HL-60 (cell line): ENCODE measurements at regions not wholly inside any gene's neighbourhood (a gene's known extent, or its start where the extent isn't known, plus 50 kb on each side); places are given as distances from the start of the nearest gene placed in this dataset.

Source experiments
- DNase-seq, 2 experiments: peaks; one replicate each; pipeline ENCODE4 v3.0.0-alpha.2; 2010 to 2020; ENCODE audit warnings: low read depth in 1 of 2, low spot score in 1 of 2
- H3K27ac ChIP-seq: fragments of 250-450 bp; sonication (Bioruptor Pico); replicated peaks from 2 replicates; pipeline ENCODE4 v1.5.1; 2020; ENCODE audit warnings: mild to moderate bottlenecking, moderate library complexity
- H3K27me3 ChIP-seq: fragments of 250-450 bp; sonication (Bioruptor Pico); 2 replicates; pipeline ENCODE4 v1.5.1; 2021; ENCODE audit warnings: mild to moderate bottlenecking, moderate library complexity; ENCODE audit not compliant: insufficient read depth, poor library complexity, severe bottlenecking
- H3K4me3 ChIP-seq: replicated peaks from 2 replicates; pipeline ENCODE4 v1.5.1; 2011; ENCODE audit warnings: mild to moderate bottlenecking, control low read depth, low read length; ENCODE audit not compliant: insufficient read depth
- CTCF ChIP-seq: IDR thresholded peaks from one replicate; pipeline ENCODE4 v1.5.1; 2011; ENCODE audit warnings: low read length, control low read depth, inconsistent platforms; ENCODE audit not compliant: insufficient read depth
- GABPA ChIP-seq: IDR thresholded peaks from 2 replicates; pipeline ENCODE4 v1.6.1; 2012; ENCODE audit warnings: low read depth
- POLR2AphosphoS5 ChIP-seq: IDR thresholded peaks from 2 replicates; pipeline ENCODE4 v1.6.1; 2012; ENCODE audit warnings: low read depth
- REST ChIP-seq: IDR thresholded peaks from 2 replicates; pipeline ENCODE4 v1.6.1; 2012; ENCODE audit warnings: low read depth; ENCODE audit not compliant: insufficient replicate concordance
- SPI1 ChIP-seq: IDR thresholded peaks from 2 replicates; pipeline ENCODE4 v1.6.1; 2012; ENCODE audit warnings: low read depth, mild to moderate bottlenecking, borderline replicate concordance

GRCh38 chr5:126341906-126342630 is 81.1 kb upstream of the GRAMD2B start:
- H3K27me3 ChIP-seq: no peaks in the 10 kb centered on the region
- H3K27ac ChIP-seq: no peak overlapping the region
- H3K4me3 ChIP-seq: no peak overlapping the region
- TF ChIP-seq CTCF (no peak), POLR2AphosphoS5 (no peak), SPI1 (no peak), REST (no peak), GABPA (no peak)
- no peak for DNase-seq

GRCh38 chr5:126348855-126349635 is 74.2 kb upstream of the GRAMD2B start:
- no peak overlapping the region for H3K4me3 ChIP-seq
- no peaks in the 10 kb centered on the region for H3K27me3 ChIP-seq
- H3K27ac ChIP-seq: no peak overlapping the region
- DNase-seq: no peak
- TF ChIP-seq GABPA: no peak
- TF ChIP-seq SPI1: no peak
- no peak for TF ChIP-seq REST
- no peak for TF ChIP-seq CTCF
- no peak for TF ChIP-seq POLR2AphosphoS5

- Histone ChIP-seq H3K4me3 (no peak overlapping the region), H3K27ac (no peak overlapping the region), H3K27me3 (no peaks in the 10 kb centered on the region)
- no peak for DNase-seq
- TF ChIP-seq CTCF (no peak), GABPA (no peak), POLR2AphosphoS5 (no peak), SPI1 (no peak), REST (no peak)
These were observed 72.1 kb upstream of the GRAMD2B start for GRCh38 chr5:126351153-126351552.
